ENCODE measurements at regions not wholly inside any gene's neighbourhood (a gene's known extent, or its start where the extent isn't known, plus 50 kb on each side); places are given as distances from the start of the nearest gene placed in this dataset.

- TF ChIP-seq RBFOX2 (IDR thresholded peaks at IDR 0.05; ENCODE audit: low read depth, low read length) (no peak), POLR2A (IDR thresholded peaks at IDR 0.05; ENCODE audit: insufficient read depth in 1 of 2, low read depth in 2 of 2, low read length in 2 of 2) (no peak), ZBTB14 (CRISPR knock-in tag; IDR thresholded peaks at IDR 0.05) (no peak), KLF6 (CRISPR knock-in tag; IDR thresholded peaks at IDR 0.05) (no peak), SNAI1 (CRISPR knock-in tag; IDR thresholded peaks at IDR 0.05; ENCODE audit: borderline replicate concordance) (no peak), ZNF343 (CRISPR knock-in tag; IDR thresholded peaks at IDR 0.05) (no peak)
These were observed 111.5 kb upstream of the KCNK2 start for GRCh38 chr1:214971071-214971470.

Measured in HepG2 (cell line).